T-helper 22 cell (primary cell): ENCODE measurements at regions not wholly inside any gene's neighbourhood (a gene's known extent, or its start where the extent isn't known, plus 50 kb on each side); places are given as distances from the start of the nearest gene placed in this dataset.
"Not testable (repeated sequence)": the region's sequence is repeated elsewhere in the genome, so short reads cannot be mapped to it uniquely, and the experiment has no call there.

Source experiments
- DNase-seq: peaks from one replicate; pipeline ENCODE4 v3.0.0-alpha.2; 2020; ENCODE audit warnings: low read depth

GRCh38 chr10:31187607-31188210 lies 131.3 kb upstream of the ZEB1 start:
- no peak for DNase-seq

GRCh38 chr10:31188792-31189406 lies 130.1 kb upstream of the ZEB1 start:
- no peak for DNase-seq

- DNase-seq: no peak
Observed at GRCh38 chr10:31190488-31190887, 128.5 kb upstream of the ZEB1 start.

GRCh38 chr10:31192475-31192874 lies 126.5 kb upstream of the ZEB1 start:
- DNase-seq: no peak

- DNase-seq: no peak
Observed at GRCh38 chr10:31194986-31195385, 124.0 kb upstream of the ZEB1 start.

GRCh38 chr10:31197886-31198285 lies 121.1 kb upstream of the ZEB1 start:
- DNase-seq: no peak

- no peak for DNase-seq
Observed at GRCh38 chr10:31204090-31204489, 114.9 kb upstream of the ZEB1 start.

GRCh38 chr10:31207636-31208035 lies 111.4 kb upstream of the ZEB1 start:
- no peak for DNase-seq

- DNase-seq: no peak
Observed at GRCh38 chr10:31209478-31209877, 109.5 kb upstream of the ZEB1 start.

GRCh38 chr10:31210190-31210589 lies 108.8 kb upstream of the ZEB1 start:
- DNase-seq: no peak

- no peak for DNase-seq
Observed at GRCh38 chr10:31213959-31214358, 105.1 kb upstream of the ZEB1 start.

- DNase-seq: no peak
Observed at GRCh38 chr10:31215052-31215451, 104.0 kb upstream of the ZEB1 start.

GRCh38 chr10:31219306-31219705 lies 99.7 kb upstream of the ZEB1 start:
- DNase-seq: no peak

- not testable (repeated sequence) for DNase-seq
Observed at GRCh38 chr10:31228780-31229179, 90.2 kb upstream of the ZEB1 start.

GRCh38 chr10:31239961-31240360 lies 79.1 kb upstream of the ZEB1 start:
- DNase-seq: no peak

GRCh38 chr10:31242902-31243301 lies 76.1 kb upstream of the ZEB1 start:
- DNase-seq: no peak

- DNase-seq: not testable (repeated sequence)
Observed at GRCh38 chr10:31251118-31251517, 67.9 kb upstream of the ZEB1 start.

GRCh38 chr10:31253237-31253636 lies 65.8 kb upstream of the ZEB1 start:
- no peak for DNase-seq

GRCh38 chr10:31261511-31262311 lies 57.3 kb upstream of the ZEB1 start:
- DNase-seq: no peak

- no peak for DNase-seq
Observed at GRCh38 chr10:31262672-31263071, 56.3 kb upstream of the ZEB1 start.

GRCh38 chr10:31263903-31264302 lies 55.1 kb upstream of the ZEB1 start:
- no peak for DNase-seq

GRCh38 chr10:31268444-31269303 lies 50.3 kb upstream of the ZEB1 start:
- DNase-seq: no peak
